Caco-2 (cell line): ENCODE measurements at regions not wholly inside any gene's neighbourhood (a gene's known extent, or its start where the extent isn't known, plus 50 kb on each side); places are given as distances from the start of the nearest gene placed in this dataset.

Experiments used
- BruUV-seq: library from RNA; stranded (reverse); fragments of 400-500 nt; replicated peaks from 2 replicates; lab custom pipeline; 2021; lab: Mats Ljungman, UMichigan
- CTCF ChIA-PET: fragments of 300-600 bp; sonication (Branson Sonifier 250); formaldehyde crosslinking; loops from one replicate; lab custom pipeline; 2022; ENCODE audit warnings: antibody characterized with exemption; lab: Charles Lee
- POLR2A ChIA-PET: fragments of 300-600 bp; sonication (Branson Sonifier 250); formaldehyde crosslinking; loops from one replicate; lab custom pipeline; 2022; ENCODE audit warnings: antibody characterized with exemption; lab: Charles Lee
- DNase-seq, 2 experiments: peaks; one replicate each; pipeline versions ENCODE4 v3.0.0 to v3.0.0-alpha.2; 2020 to 2022
- H3K27me3 ChIP-seq: replicated peaks from 2 replicates; pipeline ENCODE4 v1.6.0; 2011; ENCODE audit warnings: low read length; ENCODE audit not compliant: control insufficient read depth, insufficient read depth
- H3K36me3 ChIP-seq: 2 replicates; pipeline ENCODE4 v1.5.1; 2011; ENCODE audit warnings: low read length; ENCODE audit not compliant: control insufficient read depth, insufficient read depth
- H3K4me1 ChIP-seq: fragments of 250-450 bp; sonication (Bioruptor Pico); 2 replicates; pipeline ENCODE4 v1.5.1; 2020; ENCODE audit warnings: mild to moderate bottlenecking
- H3K4me3 ChIP-seq: 2 replicates; pipeline ENCODE4 v1.5.1; 2011; ENCODE audit warnings: low read depth, mild to moderate bottlenecking, control low read depth, low read length
- H3K9me3 ChIP-seq: fragments of 250-450 bp; sonication (Bioruptor Pico); 2 replicates; pipeline ENCODE4 v1.5.1; 2020; ENCODE audit warnings: mild to moderate bottlenecking, moderate library complexity
- H3K27ac Mint-ChIP-seq: one replicate; pipeline ENCODE4 v1.8.0; 2022; ENCODE audit warnings: mixed read lengths; ENCODE audit not compliant: unreplicated experiment
- H3K27me3 Mint-ChIP-seq: one replicate; pipeline ENCODE4 v1.8.0; 2022; ENCODE audit warnings: mixed read lengths; ENCODE audit not compliant: insufficient read depth, unreplicated experiment
- H3K36me3 Mint-ChIP-seq: one replicate; pipeline ENCODE4 v1.8.0; 2022; ENCODE audit warnings: mild to moderate bottlenecking, mixed read lengths; ENCODE audit not compliant: insufficient read depth, unreplicated experiment
- H3K4me1 Mint-ChIP-seq: one replicate; pipeline ENCODE4 v1.8.0; 2022; ENCODE audit warnings: low read depth, mixed read lengths; ENCODE audit not compliant: unreplicated experiment
- H3K4me3 Mint-ChIP-seq: one replicate; pipeline ENCODE4 v1.8.0; 2022; ENCODE audit warnings: mild to moderate bottlenecking, moderate library complexity, mixed read lengths; ENCODE audit not compliant: unreplicated experiment
- H3K9me3 Mint-ChIP-seq: one replicate; pipeline ENCODE4 v1.8.0; 2022; ENCODE audit warnings: mixed read lengths; ENCODE audit not compliant: unreplicated experiment
- CTCF ChIP-seq, 2 experiments: fragments of 200-600 bp in 1 of 2; IDR thresholded peaks; 1 replicate in 1 of 2; 2 replicates in 1 of 2; pipeline versions ENCODE4 v1.5.1 to v1.8.0; 2011 to 2022; ENCODE audit warnings: antibody characterized with exemption in 1 of 2, control low read depth in 1 of 2, inconsistent platforms in 1 of 2, low read depth in 1 of 2, low read length in 1 of 2, mild to moderate bottlenecking in 1 of 2, moderate library complexity in 1 of 2; ENCODE audit not compliant: insufficient read depth in 1 of 2, severe bottlenecking in 1 of 2, unreplicated experiment in 1 of 2
- intact Hi-C: fragments of 100-400 bp; cut with micrococcal nuclease; formaldehyde crosslinking; loops from one replicate; pipeline ENCODE4 v1.10.0; 2022; ENCODE audit not compliant: unreplicated experiment

DNA sequence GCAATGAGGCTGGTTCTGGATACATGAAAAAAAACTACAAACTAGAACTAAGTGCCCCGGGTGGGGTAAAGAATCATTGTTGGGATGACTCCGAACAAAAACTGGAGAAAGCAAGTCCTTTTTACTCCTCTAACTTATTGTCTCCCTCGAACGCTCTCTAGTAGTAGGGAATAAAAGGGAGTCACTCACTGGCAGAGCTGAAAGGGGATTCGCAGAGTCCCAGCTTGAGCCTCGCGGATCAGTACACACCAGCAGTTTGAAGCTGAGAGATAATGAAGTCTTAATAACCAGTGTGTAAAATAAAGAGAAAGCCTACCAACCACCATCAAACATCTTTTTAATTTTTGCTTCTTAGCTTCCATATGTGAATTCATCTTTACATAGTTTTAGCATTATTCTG lies 521.9 kb upstream of the ARX start:
- DNase-seq: no peak

GRCh38 chrX:25544641-25545040 lies 528.9 kb upstream of the ARX start:
- intact Hi-C loops: no loop called here
- CTCF ChIA-PET: no interaction called here
- no TSS peak for BruUV-seq
- H3K9me3 Mint-ChIP-seq: peaks cover 9% of the 10 kb centered on the region
- Histone ChIP-seq H3K4me1 (no peaks in the 10 kb centered on the region), H3K4me3 (no peak overlapping the region), H3K27me3 (no peaks in the 10 kb centered on the region), H3K36me3 (no peaks in the 10 kb centered on the region), H3K9me3 (no peaks in the 10 kb centered on the region)
- H3K36me3 Mint-ChIP-seq: no peaks in the 10 kb centered on the region
- peaks cover 3% of the 10 kb centered on the region for H3K27me3 Mint-ChIP-seq
- no peaks in the 10 kb centered on the region for H3K4me1 Mint-ChIP-seq
- no peak overlapping the region for H3K27ac Mint-ChIP-seq
- TF ChIP-seq CTCF (IDR thresholded peaks at IDR 0.05; ENCODE audit: insufficient read depth in 1 of 2, low read depth in 1 of 2, low read length in 1 of 2, severe bottlenecking in 1 of 2, unreplicated experiment in 1 of 2): no peak
- H3K4me3 Mint-ChIP-seq: no peak overlapping the region
- POLR2A ChIA-PET: no interaction called here
- DNase-seq: no peak

More for the DNA sequence above, 521.9 kb upstream of the ARX start:
- H3K4me3 ChIP-seq: no peak overlapping the region
- Mint-ChIP-seq H3K9me3 (peaks cover 9% of the 10 kb centered on the region), H3K36me3 (no peaks in the 10 kb centered on the region), H3K4me1 (no peaks in the 10 kb centered on the region), H3K27ac (no peak overlapping the region), H3K4me3 (no peak overlapping the region), H3K27me3 (peaks cover 2% of the 10 kb centered on the region)
- ChIA-PET POLR2A (no interaction called here), CTCF (no interaction called here)
- no peaks in the 10 kb centered on the region for H3K9me3 ChIP-seq
- TF ChIP-seq CTCF (IDR thresholded peaks at IDR 0.05; ENCODE audit: insufficient read depth in 1 of 2, low read depth in 1 of 2, low read length in 1 of 2, severe bottlenecking in 1 of 2, unreplicated experiment in 1 of 2): no peak
- intact Hi-C loops: no loop called here
- BruUV-seq: no TSS peak
- no peaks in the 10 kb centered on the region for H3K27me3 ChIP-seq
- H3K36me3 ChIP-seq: no peaks in the 10 kb centered on the region
- H3K4me1 ChIP-seq: no peaks in the 10 kb centered on the region

DNA sequence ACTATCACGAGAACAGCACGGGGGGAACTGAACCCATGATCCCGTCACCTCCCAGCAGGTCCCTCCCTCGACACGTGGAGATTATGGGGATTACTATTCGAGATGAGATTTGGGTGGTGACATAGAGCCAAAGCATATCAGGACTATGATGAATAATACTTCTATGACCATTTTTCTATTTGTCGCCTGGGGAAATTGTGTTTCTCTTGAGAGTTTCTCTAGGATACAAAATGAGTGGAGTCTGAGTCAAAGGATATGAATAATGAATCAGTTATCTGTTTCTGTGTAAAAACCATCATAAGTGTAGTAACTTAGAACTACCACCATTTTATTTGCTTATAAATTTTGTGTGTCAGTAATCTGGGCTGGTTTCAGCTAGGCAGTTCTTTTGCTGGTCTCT lies 533.0 kb upstream of the ARX start:
- POLR2A ChIA-PET: no interaction called here
- peaks cover 3% of the 10 kb centered on the region for H3K27me3 Mint-ChIP-seq
- Histone ChIP-seq H3K36me3 (no peaks in the 10 kb centered on the region), H3K9me3 (no peaks in the 10 kb centered on the region), H3K4me3 (no peak overlapping the region), H3K27me3 (no peaks in the 10 kb centered on the region; the same call in 1 of the 2 replicates), H3K4me1 (no peaks in the 10 kb centered on the region)
- no peaks in the 10 kb centered on the region for H3K9me3 Mint-ChIP-seq
- no peaks in the 10 kb centered on the region for H3K4me1 Mint-ChIP-seq
- DNase-seq: no peak
- no peak overlapping the region for H3K27ac Mint-ChIP-seq
- TF ChIP-seq CTCF (IDR thresholded peaks at IDR 0.05; ENCODE audit: insufficient read depth in 1 of 2, low read depth in 1 of 2, low read length in 1 of 2, severe bottlenecking in 1 of 2, unreplicated experiment in 1 of 2): no peak
- no TSS peak for BruUV-seq
- CTCF ChIA-PET: interaction anchor here (0.6 kb wide), 1 partner anchor 25 kb away, joined by 3 read pairs; no protein-coding TSS in a partner anchor
- no peaks in the 10 kb centered on the region for H3K36me3 Mint-ChIP-seq
- intact Hi-C loops: no loop called here
- no peak overlapping the region for H3K4me3 Mint-ChIP-seq
